ENCODE measurements at regions not wholly inside any gene's neighbourhood (a gene's known extent, or its start where the extent isn't known, plus 50 kb on each side); places are given as distances from the start of the nearest gene placed in this dataset.

GRCh38 chr2:216292475-216292874 lies 79.8 kb downstream of the MARCHF4 start:
- intact Hi-C loops (cut with DNase I): no loop called here
- ATAC-seq (no peak), DNase-seq (ENCODE audit: low spot score) (no peak)

- ATAC-seq (no peak), DNase-seq (ENCODE audit: low spot score) (no peak)
- intact Hi-C loops (cut with DNase I): loop anchor here (10.0 kb wide), 1 partner anchor 755 kb away; no protein-coding TSS in a partner anchor
Observed at GRCh38 chr2:216289470-216289869, 82.8 kb downstream of the MARCHF4 start.

DNA sequence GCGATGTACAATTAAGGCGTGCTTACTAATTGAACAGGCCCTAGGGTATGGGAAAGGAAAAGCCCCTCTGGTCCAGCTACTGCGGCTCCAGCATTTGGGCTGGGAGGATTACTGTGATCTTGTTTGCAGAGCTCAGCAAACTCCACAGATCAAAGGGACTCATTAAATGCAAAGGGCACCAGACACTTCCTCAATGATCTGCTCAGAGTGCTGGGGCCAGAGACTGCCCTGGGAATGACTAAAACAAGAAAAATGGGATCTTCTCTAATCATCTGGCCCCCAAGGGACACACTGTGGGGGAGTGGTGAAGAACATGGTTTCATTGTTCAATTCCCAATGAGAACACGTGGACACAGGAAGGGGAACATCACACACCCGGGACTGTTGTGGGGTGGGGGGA lies 85.0 kb downstream of the MARCHF4 start:
- DNase-seq (ENCODE audit: low spot score) (no peak), ATAC-seq (no peak)
- intact Hi-C loops (cut with DNase I): loop anchor here (10.0 kb wide), 1 partner anchor 758 kb away; no protein-coding TSS in a partner anchor

GRCh38 chr2:216286616-216287231 lies 85.6 kb downstream of the MARCHF4 start:
- intact Hi-C loops (cut with DNase I): loop anchor here (10.0 kb wide), 1 partner anchor 758 kb away; no protein-coding TSS in a partner anchor
- DNase-seq (ENCODE audit: low spot score) (no peak), ATAC-seq (no peak)

DNA sequence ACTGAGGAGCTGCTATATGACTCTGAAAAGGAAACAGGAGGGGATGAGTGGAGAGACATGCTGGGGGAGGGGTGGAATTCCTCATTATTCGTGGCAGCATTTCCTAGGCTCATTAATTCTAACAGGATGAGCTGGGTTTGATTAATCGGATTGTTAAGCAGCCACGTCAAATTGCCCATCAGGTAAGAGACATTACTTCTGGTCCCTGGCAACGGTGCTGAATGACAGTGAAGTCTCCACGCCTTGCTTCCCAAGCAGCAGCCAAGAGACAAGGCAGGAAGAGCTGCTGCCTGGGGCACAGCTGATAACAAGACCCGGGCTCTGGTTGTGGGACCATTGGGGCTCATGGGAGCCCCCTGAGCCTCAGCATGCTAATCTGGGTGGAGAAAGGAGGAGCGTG lies 86.6 kb downstream of the MARCHF4 start:
- intact Hi-C loops (cut with DNase I): loop anchor here (10.0 kb wide), 1 partner anchor 759 kb away; no protein-coding TSS in a partner anchor
- DNase-seq (ENCODE audit: low spot score): no peak
- no peak for ATAC-seq

DNA sequence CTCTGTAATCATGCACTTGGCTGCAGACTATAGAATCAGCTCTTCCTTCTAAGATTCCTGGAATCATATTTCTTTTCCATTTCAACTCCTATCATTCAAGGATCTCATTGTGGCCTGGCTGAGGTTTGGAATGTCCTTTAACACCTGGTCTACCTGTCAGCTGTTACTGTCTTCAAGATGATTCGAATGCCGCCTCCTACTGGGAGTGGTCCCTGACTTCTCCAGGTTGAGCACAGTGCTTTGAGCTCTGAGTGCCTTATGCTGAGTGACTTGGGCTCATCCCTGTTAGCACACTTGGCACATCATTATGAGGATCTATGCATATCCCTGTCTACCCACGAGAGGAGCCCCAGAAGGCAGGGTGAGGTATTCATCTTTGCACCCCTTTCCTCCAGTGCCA lies 87.6 kb downstream of the MARCHF4 start:
- no peak for DNase-seq (ENCODE audit: low spot score)
- ATAC-seq: no peak
- intact Hi-C loops (cut with DNase I): loop anchor here (10.0 kb wide), 1 partner anchor 760 kb away; no protein-coding TSS in a partner anchor

- no peak for DNase-seq (ENCODE audit: low spot score)
- intact Hi-C loops (cut with DNase I): loop anchor here (10.0 kb wide), 1 partner anchor 762 kb away; no protein-coding TSS in a partner anchor
- ATAC-seq: no peak
Observed at GRCh38 chr2:216283038-216283900, 89.0 kb downstream of the MARCHF4 start.

DNA sequence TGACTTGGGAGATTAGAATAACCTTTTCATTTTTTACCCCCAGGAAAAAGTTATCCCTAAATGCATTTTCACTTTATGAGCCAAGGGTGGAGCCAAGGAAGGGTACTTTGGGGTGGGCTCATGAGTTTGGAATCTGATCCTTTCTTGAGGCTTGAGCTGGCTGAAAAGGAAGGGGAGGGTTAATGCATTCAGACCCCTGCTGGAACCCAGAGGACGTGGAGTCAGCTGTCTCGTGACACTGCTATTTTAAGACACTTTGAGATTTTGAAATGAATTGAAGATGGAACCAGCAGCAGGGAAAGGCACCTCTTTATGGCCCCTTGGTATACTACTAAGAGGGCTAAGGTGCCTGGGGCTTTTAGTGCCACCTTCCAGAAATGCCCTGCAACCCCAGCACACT lies 90.4 kb downstream of the MARCHF4 start:
- intact Hi-C loops (cut with DNase I): loop anchor here (10.0 kb wide), 1 partner anchor 763 kb away; no protein-coding TSS in a partner anchor
- no peak for DNase-seq (ENCODE audit: low spot score)
- no peak for ATAC-seq

GRCh38 chr2:216281316-216281715 lies 91.0 kb downstream of the MARCHF4 start:
- ATAC-seq (no peak), DNase-seq (ENCODE audit: low spot score) (no peak)
- intact Hi-C loops (cut with DNase I): loop anchor here (10.0 kb wide), 1 partner anchor 763 kb away; no protein-coding TSS in a partner anchor

DNA sequence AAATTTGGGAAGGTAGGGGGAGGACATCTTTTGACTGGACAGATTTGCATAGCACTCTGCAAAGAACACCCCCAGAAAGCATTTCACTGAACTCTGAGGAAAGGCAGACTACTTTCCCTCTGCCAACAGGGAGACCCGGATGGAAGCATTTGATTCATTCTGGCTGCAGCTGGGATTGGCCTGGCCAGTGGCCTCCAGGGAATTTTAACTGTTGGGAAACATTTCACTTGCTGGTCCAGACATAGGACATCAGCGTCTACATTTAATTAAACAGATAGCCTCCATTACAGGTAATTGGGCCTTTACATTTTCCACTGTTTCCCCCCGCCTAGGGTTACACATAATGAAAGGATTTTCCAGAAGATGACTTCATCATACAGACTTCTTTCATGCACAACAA lies 92.8 kb downstream of the MARCHF4 start:
- DNase-seq (ENCODE audit: low spot score): no peak
- peak; percentile 59 for ATAC-seq
- intact Hi-C loops (cut with DNase I): no loop called here

- DNase-seq (ENCODE audit: low spot score) (no peak), ATAC-seq (no peak)
- intact Hi-C loops (cut with DNase I): no loop called here
Observed at GRCh38 chr2:216279031-216279430, 93.3 kb downstream of the MARCHF4 start.

- intact Hi-C loops (cut with DNase I): no loop called here
- no peak for DNase-seq (ENCODE audit: low spot score)
Observed at GRCh38 chr2:216275890-216276289, 96.4 kb downstream of the MARCHF4 start.

GRCh38 chr2:216274194-216274840 lies 98.0 kb downstream of the MARCHF4 start:
- intact Hi-C loops (cut with DNase I): no loop called here
- no peak for ATAC-seq
- no peak for DNase-seq (ENCODE audit: low spot score)

More at GRCh38 chr2:216275890-216276289, 96.4 kb downstream of the MARCHF4 start:
- no peak for ATAC-seq

GRCh38 chr2:216261042-216261537 lies 111.2 kb downstream of the MARCHF4 start:
- intact Hi-C loops (cut with DNase I): no loop called here
- ATAC-seq: no peak

GRCh38 chr2:216260629-216261028 lies 111.7 kb downstream of the MARCHF4 start:
- intact Hi-C loops (cut with DNase I): no loop called here
- ATAC-seq: no peak
- DNase-seq (ENCODE audit: low spot score): no peak

More at GRCh38 chr2:216261042-216261537, 111.2 kb downstream of the MARCHF4 start:
- DNase-seq (ENCODE audit: low spot score): no peak

GRCh38 chr2:216259081-216259480 lies 113.2 kb downstream of the MARCHF4 start:
- DNase-seq (ENCODE audit: low spot score): no peak
- intact Hi-C loops (cut with DNase I): no loop called here
- ATAC-seq: peak; percentile 24

DNA sequence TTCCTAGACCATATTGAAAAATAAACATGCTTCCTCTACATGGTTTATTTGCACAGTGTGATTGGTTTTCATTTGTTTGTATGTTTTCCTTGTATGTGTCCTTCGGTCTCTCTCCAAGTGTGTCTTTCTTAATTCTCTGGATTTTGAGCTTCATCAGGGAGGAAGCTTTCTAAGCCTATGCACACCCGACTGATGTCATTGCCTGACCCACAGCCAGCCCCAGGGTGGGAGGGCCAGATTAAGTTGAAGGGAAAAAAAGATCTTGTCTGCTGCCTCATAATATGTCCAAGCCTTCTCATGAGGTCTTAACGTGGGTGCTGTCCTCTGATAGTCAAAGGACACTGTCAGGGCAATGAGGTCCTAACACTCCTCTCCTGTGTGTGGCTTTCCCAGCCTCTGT lies 115.2 kb downstream of the MARCHF4 start:
- no peak for DNase-seq (ENCODE audit: low spot score)
- no peak for ATAC-seq
- intact Hi-C loops (cut with DNase I): no loop called here

Measured in sciatic nerve (tissue), 2 donors.